Mucosa of descending colon (tissue), 3 donors: ENCODE measurements at regions not wholly inside any gene's neighbourhood (a gene's known extent, or its start where the extent isn't known, plus 50 kb on each side); places are given as distances from the start of the nearest gene placed in this dataset.

ENCODE experiments used
- ATAC-seq: fragments of 200-7000 bp; cut with Tn5 transposase; one replicate; pipeline ENCODE4 v1.9.1; 2020; ENCODE audit warnings: mild to moderate bottlenecking, moderate library complexity
- DNase-seq, 3 donors: peaks; one replicate each; pipeline ENCODE4 v3.0.0-alpha.2; 2020
- H3K36me3 ChIP-seq: fragments of 200-600 bp; one replicate; pipeline ENCODE4 v1.8.0; 2021; ENCODE audit warnings: low read depth, mild to moderate bottlenecking
- H3K4me1 ChIP-seq: fragments of 200-600 bp; one replicate; pipeline ENCODE4 v1.8.0; 2021; ENCODE audit warnings: low read depth, mild to moderate bottlenecking
- H3K4me3 ChIP-seq: fragments of 200-600 bp; one replicate; pipeline ENCODE4 v1.8.0; 2021; ENCODE audit warnings: mild to moderate bottlenecking
- H3K9me3 ChIP-seq: fragments of 200-600 bp; one replicate; pipeline ENCODE4 v1.8.0; 2021; ENCODE audit warnings: mild to moderate bottlenecking
- CTCF ChIP-seq: fragments of 200-600 bp; IDR thresholded peaks from one replicate; pipeline ENCODE4 v1.8.0; 2022; ENCODE audit warnings: antibody characterized with exemption, mild to moderate bottlenecking
- intact Hi-C, 2 donors: fragments of 100-400 bp; cut with DNase I in 1 of 2; cut with micrococcal nuclease in 1 of 2; formaldehyde crosslinking; loops; one replicate each; pipeline versions ENCODE4 v1.11.0 to v1.11.1; 2022; cut with DNase I, micrococcal nuclease
- donor health status: DM: no; HTN: no; CAD: no; lungs with moderate emphysema.
- donor health status: DM: no; HTN: no; CAD: no.
- donor health status: DM: no; HTN: yes; CAD: no.

- no peak for DNase-seq
- Histone ChIP-seq H3K36me3 (no peaks in the 10 kb centered on the region), H3K4me3 (no peak overlapping the region), H3K9me3 (no peaks in the 10 kb centered on the region), H3K4me1 (no peaks in the 10 kb centered on the region)
- no peak for TF ChIP-seq CTCF
- intact Hi-C loops = no loop called here
- ATAC-seq = no peak
Observed at GRCh38 chr9:13411791-13412190, 132.3 kb upstream of the MPDZ start.

GRCh38 chr9:13410566-13411031 is 131.1 kb upstream of the MPDZ start:
- H3K4me1 ChIP-seq = no peaks in the 10 kb centered on the region
- no peak for DNase-seq
- intact Hi-C loops = no loop called here
- no peaks in the 10 kb centered on the region for H3K36me3 ChIP-seq
- no peak overlapping the region for H3K4me3 ChIP-seq
- no peak for ATAC-seq
- no peak for TF ChIP-seq CTCF
- no peaks in the 10 kb centered on the region for H3K9me3 ChIP-seq

GRCh38 chr9:13397661-13398060 is 118.2 kb upstream of the MPDZ start:
- DNase-seq = no peak
- intact Hi-C loops = no loop called here
- no peak for TF ChIP-seq CTCF

DNA sequence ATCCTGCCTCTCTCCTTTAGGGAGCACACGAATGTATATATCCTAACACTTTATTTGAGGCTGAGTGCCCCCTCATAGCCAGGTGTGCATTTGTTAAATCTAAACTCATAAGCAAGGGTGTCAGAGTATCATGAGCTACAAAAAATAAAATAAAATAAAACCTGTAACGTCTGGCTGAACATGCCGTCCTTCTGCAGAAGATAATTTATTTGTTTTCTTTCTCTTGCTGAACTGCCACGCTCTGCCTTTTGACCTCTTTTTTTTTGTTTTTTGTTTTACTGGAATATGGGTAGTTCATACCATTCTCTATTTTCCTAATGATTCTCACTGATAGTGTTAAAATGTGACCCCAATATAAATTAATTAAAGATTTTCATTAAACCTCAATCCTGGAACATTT is 117.7 kb upstream of the MPDZ start:
- Histone ChIP-seq H3K9me3 (no peaks in the 10 kb centered on the region), H3K4me3 (no peak overlapping the region), H3K4me1 (no peaks in the 10 kb centered on the region), H3K36me3 (no peaks in the 10 kb centered on the region)
- intact Hi-C loops = no loop called here
- ATAC-seq (no peak), DNase-seq (no peak)
- TF ChIP-seq CTCF = no peak

More at GRCh38 chr9:13397661-13398060, 118.2 kb upstream of the MPDZ start:
- H3K4me1 ChIP-seq = no peaks in the 10 kb centered on the region
- H3K36me3 ChIP-seq = no peaks in the 10 kb centered on the region
- H3K9me3 ChIP-seq = no peaks in the 10 kb centered on the region
- H3K4me3 ChIP-seq = no peak overlapping the region
- no peak for ATAC-seq

- no peaks in the 10 kb centered on the region for H3K36me3 ChIP-seq
- intact Hi-C loops = no loop called here
Observed at GRCh38 chr9:13396418-13396817, 116.9 kb upstream of the MPDZ start.

More at GRCh38 chr9:13396418-13396817, 116.9 kb upstream of the MPDZ start:
- DNase-seq (no peak), ATAC-seq (no peak)
- Histone ChIP-seq H3K4me3 (no peak overlapping the region), H3K9me3 (no peaks in the 10 kb centered on the region), H3K4me1 (no peaks in the 10 kb centered on the region)
- no peak for TF ChIP-seq CTCF
